RWPE1 (cell line): ENCODE measurements at regions not wholly inside any gene's neighbourhood (a gene's known extent, or its start where the extent isn't known, plus 50 kb on each side); places are given as distances from the start of the nearest gene placed in this dataset.

Experiments used
- CTCF ChIA-PET: fragments of 350-600 bp; sonication (Branson Sonifier 250); formaldehyde crosslinking; extraction: SDS; loops from one replicate; lab custom pipeline; 2021; lab: Yijun Ruan, JAX
- POLR2A ChIA-PET: fragments of 400-600 bp; formaldehyde crosslinking; extraction: SDS; loops from one replicate; lab custom pipeline; 2020; ENCODE audit warnings: antibody characterized with exemption; ENCODE audit not compliant: low non-redundant PET; lab: Yijun Ruan, JAX
- DNase-seq: peaks from one replicate; pipeline ENCODE4 v3.0.0; 2012; ENCODE audit warnings: low spot score
- H3K27ac ChIP-seq: fragments of 450-650 bp; 2 replicates; pipeline ENCODE4 v1.5.1; 2017
- TF ChIP-seq, protein P1 (sequence below): fragments of 450-650 bp; conservative IDR thresholded peaks from 2 replicates; pipeline ENCODE4 v1.5.1; 2017; ENCODE audit warnings: low read depth, mild to moderate bottlenecking

DNA sequence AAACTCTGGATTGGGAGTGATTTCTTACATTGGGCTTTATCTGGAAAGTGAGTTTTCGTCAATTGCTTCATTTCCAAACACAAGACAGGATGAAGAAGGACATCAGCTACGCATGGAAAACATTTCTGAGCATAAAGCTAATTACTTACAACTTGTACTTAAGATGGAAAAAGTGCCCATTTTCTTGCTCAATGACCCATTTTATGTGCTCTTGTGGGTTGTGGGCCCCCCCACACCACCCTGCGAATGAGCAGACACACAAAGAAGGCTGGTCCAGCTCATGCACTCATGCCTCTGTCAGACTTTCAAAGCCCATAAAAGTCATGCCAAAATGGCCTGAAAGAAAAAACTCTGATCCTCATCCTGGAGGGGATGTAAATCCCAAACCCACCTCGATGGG lies 663.0 kb downstream of the AJAP1 start:
- H3K27ac ChIP-seq = no peak overlapping the region
- TF ChIP-seq, protein P1, sequence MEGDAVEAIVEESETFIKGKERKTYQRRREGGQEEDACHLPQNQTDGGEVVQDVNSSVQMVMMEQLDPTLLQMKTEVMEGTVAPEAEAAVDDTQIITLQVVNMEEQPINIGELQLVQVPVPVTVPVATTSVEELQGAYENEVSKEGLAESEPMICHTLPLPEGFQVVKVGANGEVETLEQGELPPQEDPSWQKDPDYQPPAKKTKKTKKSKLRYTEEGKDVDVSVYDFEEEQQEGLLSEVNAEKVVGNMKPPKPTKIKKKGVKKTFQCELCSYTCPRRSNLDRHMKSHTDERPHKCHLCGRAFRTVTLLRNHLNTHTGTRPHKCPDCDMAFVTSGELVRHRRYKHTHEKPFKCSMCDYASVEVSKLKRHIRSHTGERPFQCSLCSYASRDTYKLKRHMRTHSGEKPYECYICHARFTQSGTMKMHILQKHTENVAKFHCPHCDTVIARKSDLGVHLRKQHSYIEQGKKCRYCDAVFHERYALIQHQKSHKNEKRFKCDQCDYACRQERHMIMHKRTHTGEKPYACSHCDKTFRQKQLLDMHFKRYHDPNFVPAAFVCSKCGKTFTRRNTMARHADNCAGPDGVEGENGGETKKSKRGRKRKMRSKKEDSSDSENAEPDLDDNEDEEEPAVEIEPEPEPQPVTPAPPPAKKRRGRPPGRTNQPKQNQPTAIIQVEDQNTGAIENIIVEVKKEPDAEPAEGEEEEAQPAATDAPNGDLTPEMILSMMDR = no peak
- CTCF ChIA-PET = no interaction called here
- no peak for DNase-seq
- POLR2A ChIA-PET = no interaction called here

DNA sequence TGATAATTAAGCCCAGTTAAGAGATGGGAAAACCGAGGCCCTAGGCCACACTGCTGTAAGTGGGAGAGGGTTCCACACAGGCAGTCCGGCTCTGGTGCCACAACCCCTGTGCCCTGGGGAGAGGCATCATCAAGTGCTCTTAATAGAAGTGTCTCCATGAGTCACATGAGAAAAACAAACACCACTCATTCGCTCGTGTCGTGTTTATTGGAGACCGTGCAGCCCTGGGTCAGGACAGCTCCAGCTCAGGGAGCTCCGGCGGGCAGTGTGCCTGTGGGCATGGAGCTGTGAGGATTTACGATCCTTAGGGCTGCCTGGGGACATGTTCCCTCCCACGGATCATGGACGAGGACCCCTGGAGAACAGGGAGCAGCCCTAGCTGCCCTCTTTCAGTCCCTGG lies 658.5 kb downstream of the AJAP1 start:
- TF ChIP-seq, protein P1 = no peak
- CTCF ChIA-PET = no interaction called here
- no peak for DNase-seq

DNA sequence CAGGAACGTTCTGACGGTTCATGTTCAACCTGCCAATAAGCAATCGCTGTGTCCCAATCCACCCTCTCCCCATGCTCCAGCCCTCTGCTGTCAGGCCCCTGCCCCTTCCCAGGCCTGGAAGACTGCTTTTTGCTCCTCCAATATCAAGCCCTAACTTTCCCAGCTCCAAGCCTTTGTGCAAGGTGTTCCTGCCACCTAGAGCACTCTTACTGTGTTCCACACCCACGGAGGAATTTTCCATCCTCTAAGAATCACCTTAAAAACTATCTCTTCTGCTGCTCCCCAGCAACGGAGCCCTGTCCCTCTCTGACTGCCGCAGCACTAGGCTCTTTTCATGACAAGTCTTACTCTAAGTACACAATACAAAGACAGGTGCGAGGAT lies 657.9 kb downstream of the AJAP1 start:
- no peak for DNase-seq
- ChIA-PET POLR2A (no interaction called here), CTCF (interaction anchor here (0.7 kb wide), 1 partner anchor 11 kb away, joined by 5 read pairs; no protein-coding TSS in a partner anchor)
- no peak overlapping the region for H3K27ac ChIP-seq
- TF ChIP-seq, protein P1 = no peak

More for the DNA sequence above, 658.5 kb downstream of the AJAP1 start:
- POLR2A ChIA-PET = no interaction called here
- no peak overlapping the region for H3K27ac ChIP-seq

DNA sequence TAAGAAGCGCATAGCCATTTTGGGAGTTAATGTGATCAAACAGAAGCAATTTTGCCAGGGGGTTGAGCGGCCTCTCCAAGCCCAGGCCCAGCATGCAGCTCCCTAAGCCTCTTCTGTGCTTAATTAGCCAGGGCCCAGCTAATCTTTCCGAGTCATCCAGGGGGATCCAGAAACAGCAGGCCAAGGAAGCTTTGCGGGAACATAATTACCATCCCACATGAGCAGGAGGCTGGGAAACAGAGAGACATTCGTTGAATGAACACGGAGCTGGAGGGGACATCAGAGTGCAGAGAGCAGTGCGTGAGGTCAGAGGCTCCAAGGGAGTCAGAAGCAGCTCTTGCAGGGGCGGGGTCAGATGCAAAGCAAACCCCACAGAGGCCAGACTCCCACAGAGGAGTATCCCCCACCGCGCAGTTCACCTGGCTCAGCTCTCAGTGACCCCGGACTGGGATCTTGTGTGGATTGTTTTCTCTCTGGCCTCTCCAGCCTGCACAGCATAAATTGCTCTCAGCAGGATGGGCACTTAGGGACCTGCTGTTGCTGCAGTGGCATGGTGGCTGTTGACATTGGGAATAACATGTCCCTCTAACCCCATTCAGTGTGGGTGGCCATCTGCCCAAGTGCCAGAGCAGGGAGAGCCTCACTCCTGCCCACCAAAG lies 657.4 kb downstream of the AJAP1 start:
- H3K27ac ChIP-seq = no peak overlapping the region
- ChIA-PET POLR2A (no interaction called here), CTCF (interaction anchor here (0.7 kb wide), 1 partner anchor 11 kb away, joined by 5 read pairs; no protein-coding TSS in a partner anchor)
- TF ChIP-seq, protein P1 = no peak
- DNase-seq = no peak

DNA sequence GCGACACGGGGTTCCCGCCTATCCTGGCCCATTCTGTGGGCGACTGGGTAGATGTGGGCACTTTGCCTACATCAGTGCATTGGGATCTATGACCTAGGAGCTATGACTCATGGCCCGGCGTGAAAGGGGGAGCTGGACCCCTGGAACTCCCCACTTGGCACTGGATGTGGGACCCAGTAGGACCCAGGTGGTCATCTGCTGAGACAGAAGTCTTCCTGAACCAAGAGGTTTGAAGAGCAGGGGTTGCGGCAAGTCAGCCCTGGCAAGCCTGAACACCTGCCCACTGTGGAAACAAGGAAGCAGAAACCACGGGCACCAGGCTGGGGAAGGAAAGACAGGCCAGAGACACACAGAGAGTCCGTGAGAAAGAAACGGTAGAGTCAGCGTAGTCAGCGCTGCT lies 656.7 kb downstream of the AJAP1 start:
- POLR2A ChIA-PET = no interaction called here
- no peak overlapping the region for H3K27ac ChIP-seq
- CTCF ChIA-PET = interaction anchor here (0.6 kb wide), 1 partner anchor 12 kb away, joined by 3 read pairs; no protein-coding TSS in a partner anchor

DNA sequence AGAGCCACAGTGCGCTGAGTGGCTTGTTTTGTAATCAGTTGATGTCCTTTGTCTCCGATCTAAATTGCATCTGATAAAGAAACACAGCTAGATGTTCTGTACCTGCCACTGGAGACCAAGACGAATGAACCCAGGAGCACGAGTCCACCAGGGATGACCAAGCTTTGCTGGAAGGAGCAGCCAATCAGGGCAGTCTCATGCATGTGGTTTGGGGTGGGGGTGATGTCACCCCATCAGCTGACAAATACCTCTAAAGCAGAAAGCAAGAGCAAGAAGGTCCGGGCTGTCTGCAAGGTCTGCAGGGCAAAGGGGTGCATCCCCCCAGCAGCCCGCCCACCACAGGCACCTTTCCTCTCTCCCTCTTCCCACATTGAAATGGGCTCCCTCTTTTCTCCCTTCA lies 653.8 kb downstream of the AJAP1 start:
- DNase-seq = no peak
- TF ChIP-seq, protein P1 = no peak
- POLR2A ChIA-PET = no interaction called here
- no peak overlapping the region for H3K27ac ChIP-seq
- CTCF ChIA-PET = interaction anchor here (0.7 kb wide), 1 partner anchor 749 kb away, joined by 4 read pairs; no protein-coding TSS in a partner anchor

More for the DNA sequence above, 656.7 kb downstream of the AJAP1 start:
- TF ChIP-seq, protein P1 = no peak
- no peak for DNase-seq
